Adrenal gland (tissue), 9 donors: ENCODE measurements at regions not wholly inside any gene's neighbourhood (a gene's known extent, or its start where the extent isn't known, plus 50 kb on each side); places are given as distances from the start of the nearest gene placed in this dataset.

Experiments used
- DNase-seq, 7 donors: peaks; one replicate each; pipeline ENCODE4 v3.0.0-alpha.2; 2019 to 2020
- H3K27ac ChIP-seq, 5 donors: fragments of 200-600 bp; sonication (generic) in 4 of 5; 1 replicate in 3 of 5; 2 replicates in 2 of 5; pipeline versions ENCODE4 v1.5.1 to v1.8.0; 2016 to 2020; ENCODE audit warnings: mild to moderate bottlenecking in 1 of 5
- H3K27me3 ChIP-seq: fragments of 200-600 bp; 2 replicates; pipeline ENCODE4 v1.8.0; 2021
- H3K36me3 ChIP-seq, 2 donors: fragments of 200-600 bp; replicated peaks in 1 of 2; 1 replicate in 1 of 2; 2 replicates in 1 of 2; pipeline versions ENCODE4 v1.5.1 to v1.8.0; 2018 to 2022
- H3K4me1 ChIP-seq, 2 donors: fragments of 200-600 bp; replicated peaks in 1 of 2; 1 replicate in 1 of 2; 2 replicates in 1 of 2; pipeline versions ENCODE4 v1.5.1 to v1.8.0; 2018 to 2021
- H3K4me3 ChIP-seq, 4 donors: fragments of 200-600 bp; sonication (generic) in 3 of 4; one replicate each; pipeline ENCODE4 v1.5.1; 2016 to 2018
- H3K9me3 ChIP-seq, 3 donors: fragments of 200-600 bp; sonication (generic) in 1 of 3; replicated peaks in 1 of 3; 1 replicate in 2 of 3; 2 replicates in 1 of 3; pipeline versions ENCODE4 v1.5.1 to v1.8.0; 2016 to 2021
- CTCF ChIP-seq, 6 experiments: fragments of 450-650 bp in 4 of 6; fragments of 200-600 bp in 2 of 6; sonication (generic) in 1 of 6; IDR thresholded peaks; 1 replicate in 5 of 6; 2 replicates in 1 of 6; pipeline versions ENCODE4 v1.5.1 to v1.8.0; 2016 to 2021; ENCODE audit warnings: antibody characterized with exemption in 6 of 6, mild to moderate bottlenecking in 2 of 6, moderate library complexity in 1 of 6
- POLR2A ChIP-seq, 2 donors: fragments of 450-650 bp; IDR thresholded peaks; one replicate each; pipeline ENCODE4 v1.6.1; 2017; ENCODE audit warnings: antibody characterized with exemption in 2 of 2, mild to moderate bottlenecking in 2 of 2, moderate library complexity in 1 of 2
- WGBS, 4 donors: extraction: QIAGEN DNeasy Blood & Tissue Kit in 2 of 4; methylation state at CpG; one replicate each; pipeline versions ENCODE4 v1.1.5 to v1.1.7; 2013 to 2017; 5-methylcytosine and 5-hydroxymethylcytosine counted together
- intact Hi-C, 2 donors: fragments of 100-400 bp; cut with DNase I; formaldehyde crosslinking; loops; one replicate each; pipeline versions ENCODE4 v1.14.1 to v1.15.0; 2022 to 2023
- donor health status: healthy with polysubstance abuse.
- donor health status: Bipolar disorder and iron deficiency.
- donor health status: DM: yes; HTN: yes; CAD: no.
- donor health status: DM: no; HTN: no; CAD: no.
- donor health status: DM: no; HTN: no; CAD: no.

- Histone ChIP-seq H3K27me3 (no peaks in the 10 kb centered on the region), H3K4me3 (no peak overlapping the region), H3K36me3 (no peaks in the 10 kb centered on the region), H3K9me3 (no peaks in the 10 kb centered on the region), H3K27ac (no peak overlapping the region), H3K4me1 (no peaks in the 10 kb centered on the region)
- 60 to 74% (median 65%) methylated on average over 1 of the region's 1 CpG for WGBS, 4 donors
- intact Hi-C loops: no loop called here
- TF ChIP-seq POLR2A (IDR thresholded peaks at IDR 0.05) (no peak), CTCF (IDR thresholded peaks at IDR 0.05) (no peak)
- no peak for DNase-seq
Measured at GRCh38 chr11:95331161-95331560, 100.2 kb upstream of the SESN3 start.

- no peaks in the 10 kb centered on the region for H3K27me3 ChIP-seq
- H3K36me3 ChIP-seq: no peaks in the 10 kb centered on the region
- H3K4me3 ChIP-seq: no peak overlapping the region
- no peaks in the 10 kb centered on the region for H3K4me1 ChIP-seq
- no peak overlapping the region for H3K27ac ChIP-seq
- no peaks in the 10 kb centered on the region for H3K9me3 ChIP-seq
- no peak for TF ChIP-seq CTCF (IDR thresholded peaks at IDR 0.05)
- TF ChIP-seq POLR2A (IDR thresholded peaks at IDR 0.05): no peak
- WGBS, 4 donors: 80 to 97% (median 85%) methylated on average over 1 of the region's 1 CpG
- DNase-seq: peak in 1 of 7 donors; percentile 19
- intact Hi-C loops: no loop called here
Measured at GRCh38 chr11:95330302-95330701, 99.3 kb upstream of the SESN3 start.

- H3K4me3 ChIP-seq: no peak overlapping the region
- H3K27ac ChIP-seq: no peak overlapping the region
- no peak for TF ChIP-seq CTCF (IDR thresholded peaks at IDR 0.05)
- no peak for TF ChIP-seq POLR2A (IDR thresholded peaks at IDR 0.05)
- DNase-seq: no peak
- no peaks in the 10 kb centered on the region for H3K36me3 ChIP-seq
- no peaks in the 10 kb centered on the region for H3K27me3 ChIP-seq
- intact Hi-C loops: no loop called here
- H3K4me1 ChIP-seq: no peaks in the 10 kb centered on the region
- no peaks in the 10 kb centered on the region for H3K9me3 ChIP-seq
- WGBS, 4 donors: 54 to 83% (median 78%) methylated on average over 2 of the region's 2 CpGs
Measured at GRCh38 chr11:95327273-95327948, 96.4 kb upstream of the SESN3 start.

- no peak overlapping the region for H3K4me3 ChIP-seq
- no peaks in the 10 kb centered on the region for H3K4me1 ChIP-seq
- H3K9me3 ChIP-seq: no peaks in the 10 kb centered on the region
- no peak for DNase-seq
- H3K27me3 ChIP-seq: no peaks in the 10 kb centered on the region
- H3K36me3 ChIP-seq: no peaks in the 10 kb centered on the region
- TF ChIP-seq POLR2A (IDR thresholded peaks at IDR 0.05) (no peak), CTCF (IDR thresholded peaks at IDR 0.05) (no peak)
- 89 to 92% (median 92%) methylated on average over 8 of the region's 8 CpGs for WGBS, 4 donors
- no peak overlapping the region for H3K27ac ChIP-seq
- intact Hi-C loops: no loop called here
Measured at GRCh38 chr11:95325777-95326258, 94.8 kb upstream of the SESN3 start.
